Testis (tissue), 2 donors: ENCODE measurements at regions not wholly inside any gene's neighbourhood (a gene's known extent, or its start where the extent isn't known, plus 50 kb on each side); places are given as distances from the start of the nearest gene placed in this dataset.

ENCODE experiments used
- POLR2A ChIP-seq: fragments of 450-650 bp; IDR thresholded peaks from one replicate; pipeline ENCODE4 v1.6.1; 2017; ENCODE audit warnings: antibody characterized with exemption, mild to moderate bottlenecking, moderate library complexity
- TF ChIP-seq, protein P1 (sequence below), 3 experiments: fragments of 450-650 bp in 2 of 3; fragments of 200-600 bp in 1 of 3; sonication (generic) in 1 of 3; IDR thresholded peaks; one replicate each; pipeline ENCODE4 v1.5.1; 2016 to 2019; ENCODE audit warnings: antibody characterized with exemption in 3 of 3, mild to moderate bottlenecking in 2 of 3, moderate library complexity in 1 of 3

DNA sequence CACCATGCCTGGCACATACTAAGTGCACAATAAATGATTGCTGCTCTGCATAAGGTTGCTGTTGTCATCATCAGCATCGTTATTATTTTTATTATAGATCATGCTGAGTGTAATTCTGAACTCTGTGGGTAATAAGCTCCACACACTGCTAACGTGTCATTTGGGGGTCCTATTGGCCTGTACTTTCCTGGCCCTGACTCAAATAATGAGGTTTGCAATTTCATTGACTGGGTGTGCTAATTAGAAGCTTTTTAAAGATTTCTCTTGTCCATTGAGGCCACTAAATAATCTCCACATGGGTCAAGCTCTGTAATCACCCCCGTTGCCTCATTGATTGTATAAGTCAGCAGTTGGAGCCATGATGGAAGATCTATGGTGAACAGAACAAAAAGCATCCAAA is 320.8 kb upstream of the TMPO start:
- TF ChIP-seq, protein P1, sequence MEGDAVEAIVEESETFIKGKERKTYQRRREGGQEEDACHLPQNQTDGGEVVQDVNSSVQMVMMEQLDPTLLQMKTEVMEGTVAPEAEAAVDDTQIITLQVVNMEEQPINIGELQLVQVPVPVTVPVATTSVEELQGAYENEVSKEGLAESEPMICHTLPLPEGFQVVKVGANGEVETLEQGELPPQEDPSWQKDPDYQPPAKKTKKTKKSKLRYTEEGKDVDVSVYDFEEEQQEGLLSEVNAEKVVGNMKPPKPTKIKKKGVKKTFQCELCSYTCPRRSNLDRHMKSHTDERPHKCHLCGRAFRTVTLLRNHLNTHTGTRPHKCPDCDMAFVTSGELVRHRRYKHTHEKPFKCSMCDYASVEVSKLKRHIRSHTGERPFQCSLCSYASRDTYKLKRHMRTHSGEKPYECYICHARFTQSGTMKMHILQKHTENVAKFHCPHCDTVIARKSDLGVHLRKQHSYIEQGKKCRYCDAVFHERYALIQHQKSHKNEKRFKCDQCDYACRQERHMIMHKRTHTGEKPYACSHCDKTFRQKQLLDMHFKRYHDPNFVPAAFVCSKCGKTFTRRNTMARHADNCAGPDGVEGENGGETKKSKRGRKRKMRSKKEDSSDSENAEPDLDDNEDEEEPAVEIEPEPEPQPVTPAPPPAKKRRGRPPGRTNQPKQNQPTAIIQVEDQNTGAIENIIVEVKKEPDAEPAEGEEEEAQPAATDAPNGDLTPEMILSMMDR (IDR thresholded peaks at IDR 0.05): no peak
- no peak for TF ChIP-seq POLR2A
